WTC11 (cell line): ENCODE measurements at regions not wholly inside any gene's neighbourhood (a gene's known extent, or its start where the extent isn't known, plus 50 kb on each side); places are given as distances from the start of the nearest gene placed in this dataset.

Experiments
- CREB1 ChIP-seq: sonication (generic); formaldehyde crosslinking; IDR thresholded peaks from 2 replicates; pipeline ENCODE4 v1.8.0; 2023; ENCODE audit warnings: mild to moderate bottlenecking, missing genetic modification reagents
- TF ChIP-seq, protein P1 (sequence below): sonication (generic); formaldehyde crosslinking; IDR thresholded peaks from 2 replicates; pipeline ENCODE4 v1.8.1; 2023; ENCODE audit warnings: mild to moderate bottlenecking, missing genetic modification reagents, moderate library complexity
- TF ChIP-seq, protein P2 (sequence below): sonication (generic); formaldehyde crosslinking; IDR thresholded peaks from 2 replicates; pipeline ENCODE4 v1.8.0; 2022; ENCODE audit warnings: mild to moderate bottlenecking, missing genetic modification reagents

DNA sequence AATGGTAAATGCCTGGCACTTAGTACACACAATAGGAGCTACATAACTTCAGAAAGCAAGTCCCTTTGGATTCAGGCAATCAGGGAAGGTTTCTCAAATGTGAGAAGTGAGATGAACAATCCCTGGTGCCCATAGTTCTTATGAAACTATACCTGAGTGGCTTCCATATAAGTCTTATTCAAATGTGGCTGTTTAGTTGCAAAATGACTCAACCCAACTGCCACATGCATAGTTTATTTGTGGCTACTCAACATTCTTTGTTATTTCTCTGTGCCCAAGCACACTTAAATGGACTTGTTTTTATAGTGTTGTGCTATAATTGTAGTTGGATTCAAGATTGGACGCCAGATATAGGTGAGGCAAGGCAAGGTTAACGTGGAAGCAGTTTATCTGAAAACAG is 93.7 kb upstream of the ATXN1 start:
- TF ChIP-seq, protein P1, sequence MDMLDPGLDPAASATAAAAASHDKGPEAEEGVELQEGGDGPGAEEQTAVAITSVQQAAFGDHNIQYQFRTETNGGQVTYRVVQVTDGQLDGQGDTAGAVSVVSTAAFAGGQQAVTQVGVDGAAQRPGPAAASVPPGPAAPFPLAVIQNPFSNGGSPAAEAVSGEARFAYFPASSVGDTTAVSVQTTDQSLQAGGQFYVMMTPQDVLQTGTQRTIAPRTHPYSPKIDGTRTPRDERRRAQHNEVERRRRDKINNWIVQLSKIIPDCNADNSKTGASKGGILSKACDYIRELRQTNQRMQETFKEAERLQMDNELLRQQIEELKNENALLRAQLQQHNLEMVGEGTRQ (CRISPR knock-in tag) = no peak
- no peak for TF ChIP-seq CREB1 (CRISPR knock-in tag)
- TF ChIP-seq, protein P2, sequence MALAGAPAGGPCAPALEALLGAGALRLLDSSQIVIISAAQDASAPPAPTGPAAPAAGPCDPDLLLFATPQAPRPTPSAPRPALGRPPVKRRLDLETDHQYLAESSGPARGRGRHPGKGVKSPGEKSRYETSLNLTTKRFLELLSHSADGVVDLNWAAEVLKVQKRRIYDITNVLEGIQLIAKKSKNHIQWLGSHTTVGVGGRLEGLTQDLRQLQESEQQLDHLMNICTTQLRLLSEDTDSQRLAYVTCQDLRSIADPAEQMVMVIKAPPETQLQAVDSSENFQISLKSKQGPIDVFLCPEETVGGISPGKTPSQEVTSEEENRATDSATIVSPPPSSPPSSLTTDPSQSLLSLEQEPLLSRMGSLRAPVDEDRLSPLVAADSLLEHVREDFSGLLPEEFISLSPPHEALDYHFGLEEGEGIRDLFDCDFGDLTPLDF = no peak
